Kidney capillary endothelial cell (primary cell): ENCODE measurements at regions not wholly inside any gene's neighbourhood (a gene's known extent, or its start where the extent isn't known, plus 50 kb on each side); places are given as distances from the start of the nearest gene placed in this dataset.

ENCODE experiments used
- DNase-seq: peaks from one replicate; pipeline ENCODE4 v3.0.0-alpha.2; 2018; ENCODE audit warnings: low spot score

DNA sequence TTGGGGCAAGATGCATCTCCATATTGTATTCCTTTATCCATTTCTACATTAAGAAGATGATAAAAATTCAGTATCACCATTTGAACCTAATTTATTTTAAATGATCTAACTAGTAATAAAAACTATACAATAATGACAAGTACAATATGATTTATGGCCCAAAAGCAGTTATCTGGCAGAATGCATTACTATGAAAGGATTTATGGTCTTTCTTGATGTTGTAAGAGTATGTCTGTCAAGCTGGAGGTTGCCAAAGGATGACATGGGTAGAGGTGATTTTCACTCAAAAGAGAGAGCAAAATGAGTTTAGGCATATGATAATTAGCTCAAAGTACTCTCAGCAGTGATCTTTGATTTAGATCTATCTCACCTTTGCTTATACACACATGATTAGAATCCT, 54.2 kb upstream of the MAP2 start:
- DNase-seq: no peak

DNA sequence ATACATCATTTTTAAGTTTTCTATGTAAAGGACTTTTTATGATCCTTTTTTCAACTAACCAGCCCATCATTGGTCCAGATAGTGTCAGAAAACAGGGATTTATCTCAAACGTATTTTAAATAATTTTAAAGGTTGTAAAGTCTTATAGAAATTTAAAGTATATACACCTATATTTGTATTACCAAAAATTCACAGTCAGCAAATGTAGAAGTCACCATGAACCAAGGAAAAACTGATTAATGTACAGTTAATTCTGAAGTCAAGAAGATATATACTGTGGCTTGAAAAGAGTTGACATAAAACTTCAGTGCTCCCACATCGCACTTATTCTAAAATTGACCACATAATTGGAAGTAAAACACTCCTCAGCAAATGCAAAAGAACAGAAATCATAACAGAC, 52.4 kb upstream of the MAP2 start:
- no peak for DNase-seq
